Upper lobe of right lung (tissue), 1 donor: ENCODE measurements at regions not wholly inside any gene's neighbourhood (a gene's known extent, or its start where the extent isn't known, plus 50 kb on each side); places are given as distances from the start of the nearest gene placed in this dataset.

Experiments used
- ATAC-seq: fragments of 200-7000 bp; cut with Tn5 transposase; one replicate; pipeline ENCODE4 v1.9.1; 2020; ENCODE audit warnings: mild to moderate bottlenecking, moderate library complexity
- DNase-seq: peaks from one replicate; pipeline ENCODE4 v3.0.0-alpha.2; 2020
- H3K27ac ChIP-seq: fragments of 200-600 bp; one replicate; pipeline ENCODE4 v1.8.0; 2022
- H3K27me3 ChIP-seq: fragments of 200-600 bp; one replicate; pipeline ENCODE4 v1.8.0; 2022; ENCODE audit warnings: mild to moderate bottlenecking
- H3K36me3 ChIP-seq: fragments of 200-600 bp; one replicate; pipeline ENCODE4 v1.8.0; 2022
- H3K4me1 ChIP-seq: fragments of 200-600 bp; one replicate; pipeline ENCODE4 v1.8.0; 2022
- H3K4me3 ChIP-seq: fragments of 200-600 bp; one replicate; pipeline ENCODE4 v1.8.0; 2022; ENCODE audit warnings: mild to moderate bottlenecking
- H3K9me3 ChIP-seq: fragments of 200-600 bp; one replicate; pipeline ENCODE4 v1.8.0; 2022
- CTCF ChIP-seq: fragments of 200-600 bp; IDR thresholded peaks from one replicate; pipeline ENCODE4 v1.8.0; 2022; ENCODE audit warnings: antibody characterized with exemption
- intact Hi-C: fragments of 100-400 bp; cut with DNase I; formaldehyde crosslinking; loops from one replicate; pipeline ENCODE4 v1.11.0; 2022
- donor health status: DM: no; HTN: yes; CAD: no; lungs with severe emphysema.

- Histone ChIP-seq H3K27me3 (peaks cover 18% of the 10 kb centered on the region), H3K4me1 (no peaks in the 10 kb centered on the region), H3K9me3 (no peaks in the 10 kb centered on the region), H3K4me3 (no peak overlapping the region), H3K27ac (no peak overlapping the region), H3K36me3 (no peaks in the 10 kb centered on the region)
- intact Hi-C loops = no loop called here
- no peak for TF ChIP-seq CTCF
- DNase-seq (no peak), ATAC-seq (no peak)
Observed at GRCh38 chr7:155211173-155211572, 86.5 kb upstream of the INSIG1 start.

- Histone ChIP-seq H3K36me3 (no peaks in the 10 kb centered on the region), H3K4me3 (no peak overlapping the region), H3K27me3 (peaks cover 21% of the 10 kb centered on the region), H3K27ac (no peak overlapping the region), H3K4me1 (no peaks in the 10 kb centered on the region), H3K9me3 (no peaks in the 10 kb centered on the region)
- no peak for ATAC-seq
- no peak for TF ChIP-seq CTCF
- intact Hi-C loops = no loop called here
- no peak for DNase-seq
Observed at GRCh38 chr7:155211761-155212160, 85.9 kb upstream of the INSIG1 start.

- Histone ChIP-seq H3K27me3 (peaks cover 21% of the 10 kb centered on the region), H3K4me1 (no peaks in the 10 kb centered on the region), H3K4me3 (no peak overlapping the region), H3K36me3 (no peaks in the 10 kb centered on the region), H3K27ac (no peak overlapping the region), H3K9me3 (no peaks in the 10 kb centered on the region)
- ATAC-seq = no peak
- TF ChIP-seq CTCF = no peak
- DNase-seq = no peak
- intact Hi-C loops = no loop called here
Observed at GRCh38 chr7:155212301-155213015, 85.2 kb upstream of the INSIG1 start.

DNA sequence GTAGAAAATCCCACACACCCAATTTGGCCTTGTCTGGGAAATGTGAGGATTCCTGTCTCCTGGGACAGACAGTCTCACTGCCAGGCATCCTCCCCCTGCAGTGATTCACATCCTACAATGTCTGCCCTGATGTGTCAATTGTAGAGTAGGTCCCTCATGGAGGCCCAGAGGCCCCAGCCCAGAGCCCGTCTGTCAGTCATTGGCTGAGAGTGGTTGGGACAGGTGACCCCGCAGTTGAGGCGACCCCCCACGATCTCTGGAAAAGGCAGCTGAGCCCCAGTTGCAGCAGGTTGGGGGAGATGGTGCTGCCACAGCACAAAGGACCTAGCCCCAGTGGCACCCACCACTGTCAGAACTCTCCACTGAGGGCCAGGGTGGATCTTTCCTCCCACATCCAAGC, 84.3 kb upstream of the INSIG1 start:
- no peak for ATAC-seq
- intact Hi-C loops = no loop called here

GRCh38 chr7:155213955-155214740, 83.5 kb upstream of the INSIG1 start:
- no peak for TF ChIP-seq CTCF
- no peak overlapping the region for H3K27ac ChIP-seq
- peak overlapping the region; percentile 33 for H3K4me3 ChIP-seq
- H3K27me3 ChIP-seq = peaks cover 21% of the 10 kb centered on the region
- no peaks in the 10 kb centered on the region for H3K36me3 ChIP-seq
- DNase-seq (no peak), ATAC-seq (peak; percentile 46)
- H3K9me3 ChIP-seq = no peaks in the 10 kb centered on the region
- H3K4me1 ChIP-seq = no peaks in the 10 kb centered on the region
- intact Hi-C loops = no loop called here

More for the DNA sequence above, 84.3 kb upstream of the INSIG1 start:
- no peaks in the 10 kb centered on the region for H3K9me3 ChIP-seq
- H3K4me3 ChIP-seq = no peak overlapping the region
- peaks cover 21% of the 10 kb centered on the region for H3K27me3 ChIP-seq
- H3K27ac ChIP-seq = no peak overlapping the region
- DNase-seq = no peak
- TF ChIP-seq CTCF = no peak
- no peaks in the 10 kb centered on the region for H3K4me1 ChIP-seq
- H3K36me3 ChIP-seq = no peaks in the 10 kb centered on the region
